Adipocyte (in vitro differentiated cells): ENCODE measurements at regions not wholly inside any gene's neighbourhood (a gene's known extent, or its start where the extent isn't known, plus 50 kb on each side); places are given as distances from the start of the nearest gene placed in this dataset.

Experiments used
- DNase-seq: peaks from one replicate; pipeline ENCODE4 v3.0.0-alpha.2; 2015; ENCODE audit warnings: low read depth
- H3K27me3 ChIP-seq: replicated peaks from 2 replicates; pipeline ENCODE4 v1.7.0; 2013; ENCODE audit warnings: mild to moderate bottlenecking, low read length, moderate library complexity; ENCODE audit not compliant: control insufficient read depth, insufficient read depth
- H3K36me3 ChIP-seq: 2 replicates; pipeline ENCODE4 v1.7.0; 2013; ENCODE audit warnings: low read length, mild to moderate bottlenecking, moderate library complexity; ENCODE audit not compliant: control insufficient read depth, insufficient read depth, severe bottlenecking
- H3K4me1 ChIP-seq: 2 replicates; pipeline ENCODE4 v1.7.0; 2013; ENCODE audit warnings: mild to moderate bottlenecking, low read length, moderate library complexity; ENCODE audit not compliant: control insufficient read depth, insufficient read depth
- H3K4me3 ChIP-seq: 2 replicates; pipeline ENCODE4 v1.7.0; 2013; ENCODE audit warnings: mild to moderate bottlenecking, low read length, moderate library complexity
- H3K9ac ChIP-seq: 2 replicates; pipeline ENCODE4 v1.7.0; 2013; ENCODE audit warnings: mild to moderate bottlenecking, low read length, moderate library complexity
- H3K9me3 ChIP-seq: 2 replicates; pipeline ENCODE4 v1.7.0; 2013; ENCODE audit warnings: mild to moderate bottlenecking, low read length, moderate library complexity; ENCODE audit not compliant: control insufficient read depth

DNA sequence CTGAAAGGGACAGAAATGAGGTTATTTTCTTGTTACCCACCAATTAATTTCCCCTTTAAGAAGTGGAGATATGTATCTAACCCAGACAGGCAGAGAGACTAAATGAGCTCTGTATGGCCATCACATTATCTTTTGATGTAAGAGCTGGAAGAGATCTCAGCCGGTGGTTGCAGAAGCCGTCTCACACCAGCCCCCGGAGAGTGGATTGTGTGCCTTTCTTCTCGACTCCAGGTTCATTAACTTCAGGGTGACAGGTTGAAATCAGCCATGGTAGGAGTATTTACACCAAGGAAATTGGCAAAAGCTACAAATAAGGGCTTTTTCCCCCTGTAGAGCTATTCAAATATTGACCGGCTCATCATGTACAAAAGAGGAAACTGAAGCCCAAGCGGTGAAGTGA lies 580.3 kb upstream of the CADM1 start:
- no peaks in the 10 kb centered on the region for H3K36me3 ChIP-seq

GRCh38 chr11:116082256-116082655 lies 578.0 kb upstream of the CADM1 start:
- Histone ChIP-seq H3K9ac (no peak overlapping the region), H3K36me3 (no peaks in the 10 kb centered on the region), H3K9me3 (no peaks in the 10 kb centered on the region), H3K27me3 (peaks cover 8% of the 10 kb centered on the region), H3K4me3 (no peak overlapping the region), H3K4me1 (no peaks in the 10 kb centered on the region)
- no peak for DNase-seq

More for the DNA sequence above, 580.3 kb upstream of the CADM1 start:
- no peak for DNase-seq
- Histone ChIP-seq H3K9me3 (no peaks in the 10 kb centered on the region), H3K4me1 (no peaks in the 10 kb centered on the region), H3K27me3 (peaks cover 8% of the 10 kb centered on the region), H3K4me3 (no peak overlapping the region), H3K9ac (no peak overlapping the region)

GRCh38 chr11:116079580-116079979 lies 575.4 kb upstream of the CADM1 start:
- Histone ChIP-seq H3K9me3 (no peaks in the 10 kb centered on the region), H3K27me3 (peaks cover 9% of the 10 kb centered on the region), H3K9ac (no peak overlapping the region), H3K4me1 (no peaks in the 10 kb centered on the region), H3K36me3 (no peaks in the 10 kb centered on the region), H3K4me3 (no peak overlapping the region)
- no peak for DNase-seq

DNA sequence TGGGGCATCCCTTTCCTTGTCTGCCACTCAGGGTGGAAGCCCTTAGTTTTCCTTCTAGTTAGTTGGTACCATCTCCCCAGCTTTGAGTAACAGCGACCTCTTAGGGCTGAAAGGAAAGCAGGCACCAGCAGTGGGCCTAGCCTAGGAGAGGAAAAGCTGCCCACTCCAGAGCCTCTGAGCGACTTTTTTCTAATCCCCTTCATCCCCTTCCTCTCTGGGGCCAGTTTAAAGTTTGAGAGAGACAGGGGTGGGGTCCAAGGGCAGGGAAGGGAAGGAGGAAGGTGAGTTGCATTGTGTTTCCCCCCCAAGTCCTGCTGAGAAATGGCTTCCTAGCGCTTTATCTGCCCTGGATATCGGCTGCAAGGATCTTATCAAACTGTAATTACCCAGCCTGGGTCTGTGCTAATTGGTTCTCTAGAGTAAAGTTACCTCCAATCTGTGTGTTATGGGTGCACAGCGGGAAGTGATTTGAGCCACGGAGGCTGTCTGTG lies 573.9 kb upstream of the CADM1 start:
- H3K9me3 ChIP-seq: no peaks in the 10 kb centered on the region
- no peak overlapping the region for H3K9ac ChIP-seq
- H3K36me3 ChIP-seq: no peaks in the 10 kb centered on the region
- H3K27me3 ChIP-seq: peaks cover 9% of the 10 kb centered on the region
- no peaks in the 10 kb centered on the region for H3K4me1 ChIP-seq
- no peak overlapping the region for H3K4me3 ChIP-seq
- DNase-seq: no peak

DNA sequence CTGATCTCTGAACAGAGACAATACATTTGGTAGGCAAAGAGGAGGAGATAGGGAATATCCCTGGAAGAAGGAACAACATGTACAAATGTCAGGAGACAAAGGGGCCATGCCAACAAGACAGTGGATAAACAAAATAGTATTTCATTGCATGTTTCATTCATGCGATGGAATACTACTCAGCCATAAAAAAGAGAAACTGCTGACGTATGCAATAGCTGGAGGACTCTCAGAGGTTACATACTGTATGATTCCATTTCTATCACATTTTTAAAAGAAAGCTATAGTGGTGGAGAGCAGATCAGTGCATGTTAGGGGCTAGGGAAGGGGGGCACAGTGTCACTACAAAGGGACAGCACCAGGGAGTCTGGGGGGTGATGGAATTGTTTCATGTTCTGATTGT lies 572.9 kb upstream of the CADM1 start:
- H3K27me3 ChIP-seq: peaks cover 14% of the 10 kb centered on the region
- H3K4me3 ChIP-seq: no peak overlapping the region
- DNase-seq: no peak
- H3K9me3 ChIP-seq: no peaks in the 10 kb centered on the region
- no peaks in the 10 kb centered on the region for H3K4me1 ChIP-seq
- H3K9ac ChIP-seq: no peak overlapping the region
- no peaks in the 10 kb centered on the region for H3K36me3 ChIP-seq

DNA sequence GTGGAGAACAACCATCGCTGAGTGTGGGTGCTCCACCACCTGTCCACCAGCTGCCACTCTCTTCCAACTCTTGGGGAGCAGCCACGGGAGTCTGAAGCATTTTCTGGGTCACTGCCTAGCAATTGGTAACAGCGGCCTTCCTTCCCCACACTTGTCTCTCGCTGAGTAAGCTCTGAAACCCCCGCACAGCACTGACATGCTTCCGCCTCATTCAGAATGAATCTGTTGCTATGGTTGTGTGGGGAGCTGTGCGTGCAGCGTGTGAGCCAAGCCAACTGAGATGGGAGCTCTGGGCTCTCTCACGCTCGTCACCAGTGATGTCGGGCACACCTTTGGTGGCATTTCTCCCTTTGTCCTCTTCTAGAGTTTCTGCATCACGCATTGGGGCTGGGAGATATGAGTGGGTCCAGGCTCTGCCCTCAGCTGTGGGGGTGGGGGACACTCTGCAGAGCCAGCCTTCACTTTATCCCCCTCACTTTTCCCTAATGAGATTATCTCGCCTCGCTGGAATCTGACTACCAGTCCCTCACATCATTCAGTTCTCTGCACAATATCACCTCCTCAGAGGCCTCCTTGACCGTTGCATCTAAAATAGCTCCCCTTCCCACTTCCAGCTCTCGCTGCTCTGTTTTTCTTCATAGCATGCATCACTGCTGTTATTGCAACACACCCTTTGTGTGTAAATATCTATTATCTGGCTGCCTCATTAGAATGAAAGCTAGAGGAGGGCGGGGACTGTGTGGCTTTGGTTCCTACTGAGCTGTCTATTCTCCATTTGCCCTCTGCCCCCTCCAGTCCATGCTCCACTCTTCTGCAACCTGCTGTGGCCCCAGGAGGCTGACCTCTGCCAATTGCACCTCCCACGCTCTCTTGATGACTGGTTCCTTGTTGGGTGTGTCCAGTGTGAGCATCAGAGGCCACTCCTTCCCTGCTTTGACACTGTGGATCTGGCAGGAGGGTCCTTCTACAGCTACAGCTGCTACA lies 569.9 kb upstream of the CADM1 start:
- Histone ChIP-seq H3K4me3 (no peak overlapping the region), H3K4me1 (no peaks in the 10 kb centered on the region), H3K9me3 (no peaks in the 10 kb centered on the region), H3K9ac (no peak overlapping the region), H3K27me3 (peaks cover 19% of the 10 kb centered on the region), H3K36me3 (no peaks in the 10 kb centered on the region)
- no peak for DNase-seq

GRCh38 chr11:116072601-116073410 lies 568.6 kb upstream of the CADM1 start:
- Histone ChIP-seq H3K36me3 (no peaks in the 10 kb centered on the region), H3K4me1 (no peaks in the 10 kb centered on the region), H3K27me3 (peaks cover 19% of the 10 kb centered on the region), H3K9ac (no peak overlapping the region), H3K9me3 (no peaks in the 10 kb centered on the region), H3K4me3 (no peak overlapping the region)
- DNase-seq: no peak

- Histone ChIP-seq H3K4me1 (no peaks in the 10 kb centered on the region), H3K4me3 (no peak overlapping the region), H3K9ac (no peak overlapping the region), H3K27me3 (peaks cover 19% of the 10 kb centered on the region), H3K9me3 (no peaks in the 10 kb centered on the region), H3K36me3 (no peaks in the 10 kb centered on the region)
- no peak for DNase-seq
These were observed 567.9 kb upstream of the CADM1 start for GRCh38 chr11:116072133-116072532.

- Histone ChIP-seq H3K4me1 (no peaks in the 10 kb centered on the region), H3K9ac (no peak overlapping the region), H3K27me3 (peaks cover 19% of the 10 kb centered on the region), H3K9me3 (no peaks in the 10 kb centered on the region), H3K36me3 (no peaks in the 10 kb centered on the region), H3K4me3 (no peak overlapping the region)
- DNase-seq: no peak
These were observed 567.0 kb upstream of the CADM1 start for GRCh38 chr11:116071241-116071640.

DNA sequence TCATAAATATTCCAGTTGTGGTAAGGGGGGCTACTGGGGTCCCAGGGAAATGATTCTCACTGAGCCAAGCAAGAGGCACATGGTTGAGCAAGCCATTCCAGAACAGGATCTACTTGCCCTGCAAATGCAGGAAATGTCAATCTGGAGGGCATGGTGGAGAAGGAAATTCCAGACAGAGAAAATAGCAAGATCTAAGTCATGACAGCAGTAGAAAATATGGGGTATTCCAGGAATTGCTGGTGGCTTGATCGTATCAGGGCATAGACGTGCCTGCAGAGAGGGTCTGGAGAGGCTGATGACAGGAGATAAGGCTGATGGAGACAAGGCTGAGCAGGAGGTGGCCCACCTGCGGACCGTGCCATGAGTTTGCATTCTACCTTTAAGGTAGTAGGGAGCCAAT lies 566.3 kb upstream of the CADM1 start:
- no peak for DNase-seq
- Histone ChIP-seq H3K4me3 (no peak overlapping the region), H3K9me3 (no peaks in the 10 kb centered on the region), H3K9ac (no peak overlapping the region), H3K4me1 (no peaks in the 10 kb centered on the region), H3K27me3 (peaks cover 14% of the 10 kb centered on the region), H3K36me3 (no peaks in the 10 kb centered on the region)

DNA sequence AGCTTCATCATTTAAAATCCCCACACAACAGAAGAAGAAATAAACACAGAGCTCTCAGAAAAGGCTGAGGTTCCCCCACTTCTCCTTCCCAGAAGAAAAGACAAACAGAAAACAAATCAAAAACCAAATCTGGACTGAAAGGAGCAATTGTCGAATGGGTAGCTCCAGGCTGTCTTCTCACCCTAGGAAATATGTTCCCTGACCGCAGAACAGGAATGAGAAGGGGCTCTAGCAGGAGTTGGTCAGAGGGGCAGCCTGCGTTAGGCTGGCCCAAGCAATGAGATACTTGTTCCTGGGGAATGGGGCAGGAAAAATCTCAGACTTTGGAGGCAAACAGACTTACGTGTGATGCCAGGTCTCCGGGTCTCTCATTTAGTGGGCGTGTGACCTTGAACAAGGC lies 562.6 kb upstream of the CADM1 start:
- Histone ChIP-seq H3K27me3 (peaks cover 10% of the 10 kb centered on the region), H3K4me3 (no peak overlapping the region), H3K9me3 (no peaks in the 10 kb centered on the region), H3K9ac (no peak overlapping the region), H3K36me3 (no peaks in the 10 kb centered on the region), H3K4me1 (no peaks in the 10 kb centered on the region)
- no peak for DNase-seq
